ELF-1 (cell line): ENCODE measurements at regions not wholly inside any gene's neighbourhood (a gene's known extent, or its start where the extent isn't known, plus 50 kb on each side); places are given as distances from the start of the nearest gene placed in this dataset.

ENCODE experiments used
- DNase-seq: peaks from one replicate; pipeline ENCODE4 v3.0.0-alpha.2; 2016; ENCODE audit warnings: low read depth, low spot score

DNA sequence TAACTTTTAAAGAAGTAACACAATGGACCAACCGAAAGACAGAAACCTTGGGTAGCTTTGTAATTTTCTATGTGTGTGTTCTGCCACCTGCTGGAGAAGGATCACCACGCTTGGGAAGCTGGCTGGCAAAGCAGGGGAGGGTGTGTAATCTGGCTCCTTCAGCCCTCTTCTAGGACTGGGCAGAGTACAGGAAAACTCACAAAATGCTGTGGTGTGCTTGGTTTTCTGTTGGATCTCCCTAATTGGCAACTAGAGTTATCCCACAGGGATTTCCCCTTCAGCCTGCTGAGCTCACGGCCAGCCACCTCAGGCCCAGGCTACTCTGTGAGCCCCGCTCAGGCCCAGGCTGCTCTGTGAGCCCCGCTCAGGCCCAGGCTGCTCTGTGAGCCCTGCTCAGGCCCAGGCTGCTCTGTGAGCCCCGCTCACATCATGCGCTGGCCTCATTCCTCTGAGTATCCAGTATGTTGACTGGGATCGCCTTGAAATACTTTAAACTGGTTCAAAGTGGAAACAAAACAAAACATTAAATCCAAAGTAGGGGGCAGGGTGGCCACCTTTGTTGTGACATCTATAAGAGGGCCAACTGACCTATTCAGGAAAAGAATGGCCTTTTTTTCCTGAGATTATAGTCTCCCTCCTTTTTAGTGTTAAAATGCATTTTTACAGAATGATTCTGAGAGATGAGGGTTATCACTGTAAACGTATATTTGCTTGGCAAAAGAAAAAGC, 52.0 kb upstream of the RNU6-8 start:
- DNase-seq: peak; percentile 82

DNA sequence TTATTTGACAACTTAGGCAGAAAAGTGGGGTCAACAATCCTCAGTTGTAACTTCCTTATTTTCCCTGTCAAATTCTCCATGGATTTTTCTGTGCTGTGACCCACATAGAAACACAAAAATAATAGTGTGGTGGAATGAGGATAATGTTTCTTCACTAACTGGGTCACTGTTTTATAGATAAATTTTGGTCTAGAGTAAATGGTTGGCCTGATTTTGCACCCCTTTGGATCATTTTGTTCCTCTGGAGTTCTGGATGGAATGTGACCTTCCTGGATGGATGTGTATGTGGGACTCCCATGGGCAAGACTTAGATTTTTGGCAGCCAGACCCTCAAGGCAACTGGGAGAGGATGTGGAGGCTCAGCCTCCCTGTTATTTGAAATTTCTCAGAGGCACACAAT, 52.7 kb upstream of the RNU6-8 start:
- no peak for DNase-seq

DNA sequence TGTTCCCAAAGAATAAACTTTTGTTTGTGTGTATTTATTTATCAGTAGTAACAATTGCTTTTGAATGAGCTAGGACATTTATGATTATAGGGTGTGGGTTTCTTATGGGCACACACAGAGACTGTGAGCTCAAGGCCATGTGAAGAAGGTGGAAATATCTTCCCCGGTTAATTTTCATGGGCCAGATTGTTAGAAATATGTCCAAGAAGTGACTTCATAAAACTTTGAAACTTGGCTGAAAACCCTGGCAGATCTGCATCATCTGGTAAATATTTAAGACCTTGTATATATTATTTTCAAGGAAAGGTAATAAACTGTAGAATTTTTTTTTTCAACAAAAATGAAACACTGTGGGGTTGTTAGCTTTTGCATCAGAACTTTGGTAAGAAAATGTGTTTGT, 53.5 kb upstream of the RNU6-8 start:
- no peak for DNase-seq

DNA sequence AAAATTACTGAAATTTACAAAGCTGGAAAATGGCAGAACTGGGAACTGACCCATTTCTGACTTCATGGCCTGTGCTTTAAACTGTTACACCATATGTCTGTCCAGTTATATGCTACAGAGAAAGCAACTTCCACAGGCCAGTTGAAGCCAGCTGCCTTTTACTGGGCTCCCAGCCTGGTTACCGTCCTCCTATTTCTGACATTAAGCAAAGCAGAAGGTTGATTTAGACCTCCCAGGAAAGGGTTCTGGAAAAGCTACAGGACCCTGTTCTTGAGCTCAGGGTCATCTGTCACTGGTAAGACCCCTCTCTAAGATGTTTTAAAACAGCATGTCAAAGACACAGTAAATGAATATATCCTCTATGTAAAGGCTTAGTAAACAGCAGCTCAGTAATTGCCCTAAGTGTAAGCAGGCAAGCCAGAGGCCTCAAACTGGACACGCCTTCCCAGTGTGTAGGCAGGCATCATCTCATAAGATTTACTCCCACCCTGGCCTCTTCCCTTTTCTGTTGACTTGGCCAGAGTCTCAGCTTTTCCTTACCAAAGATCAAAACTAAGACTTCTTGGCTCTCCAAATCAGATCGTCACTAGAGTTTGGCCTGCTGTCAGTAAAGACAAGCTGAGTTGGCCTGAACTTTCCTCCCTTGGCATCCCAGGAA, 55.4 kb upstream of the RNU6-8 start:
- no peak for DNase-seq

DNA sequence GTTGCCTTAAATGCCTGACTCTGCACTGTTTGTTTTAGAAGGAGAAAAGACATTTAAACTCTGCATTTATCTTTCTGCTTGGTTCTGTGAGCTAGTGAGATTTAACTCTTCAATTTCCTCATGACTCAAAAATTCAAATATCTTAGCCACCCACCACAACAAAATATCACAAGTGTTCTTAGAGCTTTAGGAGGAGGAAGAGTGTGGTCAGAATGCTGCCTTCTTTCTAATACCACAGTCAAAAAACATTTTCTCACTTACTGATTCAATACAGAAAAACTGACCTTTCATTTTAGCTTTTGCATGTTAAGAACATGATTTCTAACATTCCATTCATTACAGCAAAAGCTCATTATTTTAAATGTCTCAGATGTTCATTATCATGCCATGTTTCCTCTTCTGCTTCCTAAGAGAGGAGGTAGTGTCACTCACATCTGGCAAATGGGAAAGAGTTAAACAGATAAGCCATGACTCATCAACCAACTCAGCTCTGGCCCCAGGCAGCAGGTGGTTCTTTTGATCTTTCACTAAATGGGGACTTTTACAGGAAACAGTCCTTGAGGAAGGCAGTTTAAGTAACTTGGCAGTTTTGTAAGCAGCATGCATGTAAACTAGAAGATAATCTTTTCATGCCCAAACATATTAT, 56.4 kb upstream of the RNU6-8 start:
- DNase-seq: peak; percentile 84

DNA sequence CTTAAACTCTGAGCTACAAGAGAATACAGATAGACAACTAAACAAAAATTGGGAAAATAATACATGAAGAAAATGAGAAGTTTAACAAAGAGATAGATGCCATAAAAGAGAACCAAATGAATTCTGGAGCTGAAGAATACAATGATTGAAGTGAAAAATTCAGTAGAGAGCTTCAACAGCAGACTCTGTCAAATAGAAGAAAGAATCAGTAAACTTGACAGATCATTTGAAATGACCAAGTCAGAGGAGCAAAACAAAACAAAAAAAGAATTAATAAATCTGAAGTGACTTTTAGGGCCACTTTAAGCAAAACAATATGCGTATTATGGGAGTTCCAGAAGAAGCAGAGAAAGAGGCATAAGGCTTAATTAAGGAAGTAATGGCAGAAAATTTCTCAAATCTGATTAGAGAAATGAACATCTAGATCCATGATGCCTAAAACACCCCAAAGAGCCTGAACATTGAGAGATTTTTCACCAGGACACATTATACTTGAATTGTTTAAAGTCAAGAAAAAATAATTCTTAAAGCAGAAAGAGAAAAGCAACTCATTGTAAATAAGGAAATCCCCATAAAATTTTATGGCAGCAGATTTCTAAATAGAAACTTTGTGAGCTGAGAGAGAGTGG, 61.0 kb upstream of the RNU6-8 start:
- no peak for DNase-seq

DNA sequence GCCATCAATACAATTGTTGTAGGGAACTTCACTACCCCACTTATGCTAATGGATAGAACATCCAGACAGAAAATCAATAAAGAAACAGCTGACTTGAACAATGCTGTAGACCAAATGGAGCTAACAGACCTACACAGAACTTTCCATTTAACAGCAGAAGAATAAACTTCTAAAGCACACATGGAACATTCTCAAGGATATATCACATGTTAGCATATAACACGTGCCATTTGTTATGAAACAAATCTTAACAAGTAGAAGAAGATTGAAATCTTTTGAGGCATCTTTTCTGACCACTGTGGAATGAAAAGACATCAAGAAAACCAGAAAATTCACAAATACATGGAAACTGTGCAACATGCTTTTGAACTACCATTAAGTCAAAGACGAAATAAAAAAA, 62.5 kb upstream of the RNU6-8 start:
- no peak for DNase-seq

DNA sequence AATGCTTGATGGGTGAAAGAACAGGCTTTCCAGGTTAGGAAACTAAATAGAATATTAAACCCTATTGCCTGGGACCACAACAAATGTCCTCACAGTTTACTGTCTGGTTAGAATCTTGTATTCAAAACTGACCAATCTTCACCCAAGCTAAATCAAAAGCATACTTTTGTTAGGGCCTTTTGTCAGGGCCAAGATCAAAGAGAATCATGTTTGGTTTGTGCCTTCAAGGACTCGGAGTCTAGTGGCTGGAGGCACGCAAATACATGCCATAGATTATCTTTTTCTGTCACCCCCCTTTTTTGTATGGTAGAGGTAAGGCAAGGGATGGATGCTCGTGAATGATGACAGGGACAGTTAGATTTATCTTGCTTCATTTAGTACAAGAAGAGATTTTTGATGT, 51.1 kb upstream of the AKAP6 start:
- no peak for DNase-seq
